Activated T-cell treated with anti-CD3 and anti-CD28 coated beads for 48 hours (primary cell): ENCODE measurements at regions not wholly inside any gene's neighbourhood (a gene's known extent, or its start where the extent isn't known, plus 50 kb on each side); places are given as distances from the start of the nearest gene placed in this dataset.

Source experiments
- DNase-seq: peaks from one replicate; pipeline ENCODE4 v3.0.0-alpha.2; 2020; ENCODE audit warnings: low read depth

- DNase-seq, result no peak
These were observed 740.5 kb downstream of the GALR1 start for GRCh38 chr18:77990131-77990530.

- no peak for DNase-seq
These were observed 741.3 kb downstream of the GALR1 start for GRCh38 chr18:77990901-77991300.

- DNase-seq, result no peak
These were observed 742.4 kb downstream of the GALR1 start for GRCh38 chr18:77992057-77992456.

GRCh38 chr18:77993188-77993981, 743.7 kb downstream of the GALR1 start:
- no peak for DNase-seq

GRCh38 chr18:77995593-77995992, 745.9 kb downstream of the GALR1 start:
- no peak for DNase-seq

GRCh38 chr18:77996737-77997136, 747.1 kb downstream of the GALR1 start:
- DNase-seq, result no peak

- no peak for DNase-seq
These were observed 752.2 kb downstream of the GALR1 start for GRCh38 chr18:78001811-78002210.

- no peak for DNase-seq
These were observed 756.5 kb downstream of the GALR1 start for GRCh38 chr18:78006006-78006773.

GRCh38 chr18:78006774-78007260, 757.2 kb downstream of the GALR1 start:
- DNase-seq, result no peak

- no peak for DNase-seq
These were observed 760.7 kb downstream of the GALR1 start for GRCh38 chr18:78010363-78010762.

- no peak for DNase-seq
These were observed 768.2 kb downstream of the GALR1 start for GRCh38 chr18:78017869-78018268.

GRCh38 chr18:78021196-78021595, 771.5 kb downstream of the GALR1 start:
- no peak for DNase-seq

- no peak for DNase-seq
These were observed 781.9 kb downstream of the GALR1 start for GRCh38 chr18:78031589-78031988.

- no peak for DNase-seq
These were observed 782.3 kb downstream of the GALR1 start for GRCh38 chr18:78031991-78032390.

- DNase-seq, result no peak
These were observed 782.9 kb downstream of the GALR1 start for GRCh38 chr18:78032574-78032973.

- DNase-seq, result no peak
These were observed 785.1 kb downstream of the GALR1 start for GRCh38 chr18:78034755-78035154.

GRCh38 chr18:78041218-78041617, 791.6 kb downstream of the GALR1 start:
- no peak for DNase-seq

GRCh38 chr18:78046631-78047030, 797.0 kb downstream of the GALR1 start:
- no peak for DNase-seq

GRCh38 chr18:78049281-78049680, 799.6 kb downstream of the GALR1 start:
- no peak for DNase-seq

- no peak for DNase-seq
These were observed 805.2 kb downstream of the GALR1 start for GRCh38 chr18:78054801-78055200.

- no peak for DNase-seq
These were observed 806.4 kb downstream of the GALR1 start for GRCh38 chr18:78056011-78056410.

- DNase-seq, result no peak
These were observed 820.4 kb downstream of the GALR1 start for GRCh38 chr18:78069784-78070664.
